OCI-LY3 (cell line): ENCODE measurements at regions not wholly inside any gene's neighbourhood (a gene's known extent, or its start where the extent isn't known, plus 50 kb on each side); places are given as distances from the start of the nearest gene placed in this dataset.
A peak's percentile ranks its signal among the peaks of the same experiment; 100 is the strongest.

Source experiments
- H2AFZ ChIP-seq: fragments of 200-600, 300-600 bp; shearing (Covaris generic); 2 replicates; pipeline ENCODE4 v1.6.0; 2014; ENCODE audit warnings: antibody characterized with exemption, low read depth, low read length
- H3K27ac ChIP-seq: fragments of 200-600, 300-600 bp; sonication (generic); 2 replicates; pipeline ENCODE4 v1.5.1; 2014; ENCODE audit warnings: mild to moderate bottlenecking, low read length, moderate library complexity, mixed read lengths
- H3K27me3 ChIP-seq: fragments of 200-600, 300-600 bp; sonication (generic); 2 replicates; pipeline ENCODE4 v1.6.1; 2014; ENCODE audit warnings: low read depth, low read length, mixed read lengths
- H3K36me3 ChIP-seq: fragments of 200-600, 300-600 bp; sonication (generic); replicated peaks from 2 replicates; pipeline ENCODE3; 2014; ENCODE audit warnings: low read depth, low read length, mixed read lengths
- H3K4me1 ChIP-seq: fragments of 300-600, 200-600 bp; sonication (generic); 2 replicates; pipeline ENCODE4 v1.6.1; 2014; ENCODE audit warnings: low read length, mixed read lengths
- H3K4me2 ChIP-seq: fragments of 200-600, 300-600 bp; sonication (generic); 2 replicates; pipeline ENCODE4 v1.6.1; 2014; ENCODE audit warnings: low read length, mixed read lengths
- H3K4me3 ChIP-seq: fragments of 300-600, 200-600 bp; sonication (generic); 2 replicates; pipeline ENCODE4 v1.5.1; 2014; ENCODE audit warnings: antibody characterized with exemption, mild to moderate bottlenecking, low read length, moderate library complexity
- H3K79me2 ChIP-seq: fragments of 300-600, 200-600 bp; shearing (Covaris generic); 2 replicates; pipeline ENCODE4 v1.6.1; 2014; ENCODE audit warnings: mild to moderate bottlenecking, low read length, mixed read lengths
- H3K9ac ChIP-seq: fragments of 300-600, 200-600 bp; shearing (Covaris generic); 2 replicates; pipeline ENCODE4 v1.6.0; 2014; ENCODE audit warnings: mild to moderate bottlenecking, low read length, moderate library complexity
- H3K9me3 ChIP-seq: fragments of 200-600, 300-600 bp; shearing (Covaris generic); 2 replicates; pipeline ENCODE4 v1.6.1; 2014; ENCODE audit warnings: low read length, mixed read lengths; ENCODE audit not compliant: insufficient read depth
- H4K20me1 ChIP-seq: fragments of 200-600, 300-600 bp; sonication (generic); 2 replicates; pipeline ENCODE4 v1.6.1; 2016; ENCODE audit warnings: low read length, mixed read lengths; ENCODE audit not compliant: insufficient read depth
- EZH2phosphoT487 ChIP-seq: fragments of 200-600 bp; shearing (Covaris generic); IDR thresholded peaks from 2 replicates; pipeline ENCODE4 v1.6.1; 2018; ENCODE audit warnings: antibody characterized with exemption, mixed run types, low read depth
- TF ChIP-seq, protein P1 (sequence below): fragments of 200-600, 300-600 bp; sonication (generic); IDR thresholded peaks from 2 replicates; pipeline ENCODE4 v1.5.1; 2014; ENCODE audit warnings: antibody characterized with exemption, low read length, low read depth

DNA sequence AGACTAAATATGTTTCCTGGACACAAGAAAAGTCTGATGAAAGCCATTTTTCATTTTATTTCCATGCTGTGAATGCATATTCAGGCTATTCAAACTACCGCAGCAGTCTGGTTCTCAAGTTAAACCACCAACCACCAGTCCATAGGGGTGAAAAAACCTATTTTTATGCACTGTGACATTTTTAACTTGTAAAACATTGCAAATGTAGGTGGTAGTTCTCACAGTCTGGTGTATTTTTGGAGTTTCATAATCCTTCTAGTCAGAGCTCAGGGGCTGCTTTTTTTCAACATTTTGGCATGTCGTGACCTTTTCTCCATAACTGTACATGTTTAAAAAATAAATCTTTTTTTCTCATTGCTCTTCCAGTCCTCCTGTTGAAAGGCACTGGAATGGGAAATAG lies 907.6 kb upstream of the ADGRL2 start:
- peak overlapping the region; percentile 25; the same call in 1 of the 2 replicates for H2AFZ ChIP-seq
- no peak overlapping the region for H3K4me2 ChIP-seq
- no peak overlapping the region for H3K4me3 ChIP-seq
- H3K27ac ChIP-seq, result no peak overlapping the region
- no peaks in the 10 kb centered on the region for H3K36me3 ChIP-seq
- no peaks in the 10 kb centered on the region for H3K27me3 ChIP-seq
- no peaks in the 10 kb centered on the region for H4K20me1 ChIP-seq
- TF ChIP-seq, protein P1, sequence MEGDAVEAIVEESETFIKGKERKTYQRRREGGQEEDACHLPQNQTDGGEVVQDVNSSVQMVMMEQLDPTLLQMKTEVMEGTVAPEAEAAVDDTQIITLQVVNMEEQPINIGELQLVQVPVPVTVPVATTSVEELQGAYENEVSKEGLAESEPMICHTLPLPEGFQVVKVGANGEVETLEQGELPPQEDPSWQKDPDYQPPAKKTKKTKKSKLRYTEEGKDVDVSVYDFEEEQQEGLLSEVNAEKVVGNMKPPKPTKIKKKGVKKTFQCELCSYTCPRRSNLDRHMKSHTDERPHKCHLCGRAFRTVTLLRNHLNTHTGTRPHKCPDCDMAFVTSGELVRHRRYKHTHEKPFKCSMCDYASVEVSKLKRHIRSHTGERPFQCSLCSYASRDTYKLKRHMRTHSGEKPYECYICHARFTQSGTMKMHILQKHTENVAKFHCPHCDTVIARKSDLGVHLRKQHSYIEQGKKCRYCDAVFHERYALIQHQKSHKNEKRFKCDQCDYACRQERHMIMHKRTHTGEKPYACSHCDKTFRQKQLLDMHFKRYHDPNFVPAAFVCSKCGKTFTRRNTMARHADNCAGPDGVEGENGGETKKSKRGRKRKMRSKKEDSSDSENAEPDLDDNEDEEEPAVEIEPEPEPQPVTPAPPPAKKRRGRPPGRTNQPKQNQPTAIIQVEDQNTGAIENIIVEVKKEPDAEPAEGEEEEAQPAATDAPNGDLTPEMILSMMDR, result no peak
- TF ChIP-seq EZH2phosphoT487, result no peak
- no peak overlapping the region for H3K9ac ChIP-seq
- H3K79me2 ChIP-seq, result no peaks in the 10 kb centered on the region
- no peaks in the 10 kb centered on the region for H3K4me1 ChIP-seq
- H3K9me3 ChIP-seq, result no peaks in the 10 kb centered on the region

DNA sequence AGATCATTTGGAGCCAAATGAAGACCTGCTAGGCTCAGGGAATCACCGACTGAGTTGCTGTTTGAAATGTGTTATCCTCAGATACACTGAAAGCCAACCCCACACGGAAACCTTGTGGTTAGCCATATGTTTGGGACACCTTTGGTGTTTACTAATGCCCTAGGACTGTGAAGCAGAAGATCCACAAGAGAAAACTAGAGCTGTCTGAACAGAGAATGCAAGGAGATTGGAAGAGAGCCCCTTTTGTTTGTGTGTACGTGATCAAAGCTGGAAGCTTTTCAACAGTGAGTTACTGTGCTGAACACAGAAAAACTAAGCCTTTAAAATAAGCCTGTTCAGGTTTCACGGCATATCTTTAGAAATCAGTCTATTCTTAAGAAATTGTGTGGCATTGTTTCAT lies 908.2 kb upstream of the ADGRL2 start:
- H3K9me3 ChIP-seq, result no peaks in the 10 kb centered on the region
- H3K4me1 ChIP-seq, result no peaks in the 10 kb centered on the region
- no peak overlapping the region for H3K4me3 ChIP-seq
- no peaks in the 10 kb centered on the region for H3K79me2 ChIP-seq
- peak overlapping the region; percentile 25 for H2AFZ ChIP-seq
- no peaks in the 10 kb centered on the region for H4K20me1 ChIP-seq
- no peaks in the 10 kb centered on the region for H3K27me3 ChIP-seq
- no peak overlapping the region for H3K9ac ChIP-seq
- no peaks in the 10 kb centered on the region for H3K36me3 ChIP-seq
- TF ChIP-seq, protein P1, result no peak
- TF ChIP-seq EZH2phosphoT487, result no peak
- no peak overlapping the region for H3K4me2 ChIP-seq
- no peak overlapping the region for H3K27ac ChIP-seq

GRCh38 chr1:80891871-80892270 lies 908.9 kb upstream of the ADGRL2 start:
- Histone ChIP-seq H3K27ac (no peak overlapping the region), H3K79me2 (no peaks in the 10 kb centered on the region), H4K20me1 (no peaks in the 10 kb centered on the region), H3K4me1 (no peaks in the 10 kb centered on the region), H3K9ac (no peak overlapping the region), H3K27me3 (no peaks in the 10 kb centered on the region), H3K4me3 (no peak overlapping the region), H3K36me3 (no peaks in the 10 kb centered on the region), H3K4me2 (no peak overlapping the region), H2AFZ (no peak overlapping the region), H3K9me3 (no peaks in the 10 kb centered on the region)
- no peak for TF ChIP-seq EZH2phosphoT487
- TF ChIP-seq, protein P1, result no peak

DNA sequence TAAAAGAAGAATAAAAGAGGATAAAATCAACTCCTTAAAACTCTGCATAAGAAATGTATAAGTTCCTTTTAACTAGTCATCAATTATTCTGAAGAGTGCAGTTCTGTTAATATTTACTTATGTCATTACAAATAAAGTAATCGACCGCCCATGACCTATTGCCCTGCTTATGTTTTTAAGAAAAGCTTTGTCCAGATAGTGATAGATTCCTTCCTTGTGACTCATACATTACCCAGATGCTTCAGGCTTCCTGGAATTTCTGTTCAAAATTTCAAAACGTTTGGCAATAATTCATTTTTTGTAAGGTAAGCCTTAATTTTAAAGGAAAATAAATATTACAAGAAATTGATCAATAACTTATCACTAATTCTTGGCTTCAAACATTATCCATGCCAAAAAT lies 918.2 kb upstream of the ADGRL2 start:
- H3K27ac ChIP-seq, result no peak overlapping the region

More for the DNA sequence above, 918.2 kb upstream of the ADGRL2 start:
- Histone ChIP-seq H3K4me2 (no peak overlapping the region), H3K79me2 (no peaks in the 10 kb centered on the region), H3K4me1 (no peaks in the 10 kb centered on the region), H4K20me1 (no peaks in the 10 kb centered on the region), H3K9me3 (no peaks in the 10 kb centered on the region), H2AFZ (no peak overlapping the region), H3K9ac (no peak overlapping the region), H3K27me3 (no peaks in the 10 kb centered on the region), H3K36me3 (no peaks in the 10 kb centered on the region), H3K4me3 (no peak overlapping the region)
- TF ChIP-seq, protein P1, result no peak
- TF ChIP-seq EZH2phosphoT487, result no peak
